Mesendoderm (in vitro differentiated cells): ENCODE measurements at regions not wholly inside any gene's neighbourhood (a gene's known extent, or its start where the extent isn't known, plus 50 kb on each side); places are given as distances from the start of the nearest gene placed in this dataset.

Source experiments
- DNase-seq: peaks from one replicate; pipeline ENCODE4 v3.0.0; 2013
- H2AK5ac ChIP-seq: 2 replicates; pipeline ENCODE4 v1.6.1; 2013; ENCODE audit warnings: low read length, inconsistent platforms
- H2BK120ac ChIP-seq: 2 replicates; pipeline ENCODE4 v1.6.1; 2013; ENCODE audit warnings: low read depth, mild to moderate bottlenecking, low read length, moderate library complexity, mixed read lengths
- H2BK15ac ChIP-seq: replicated peaks from 2 replicates; pipeline ENCODE4 v1.6.1; 2013; ENCODE audit warnings: low read depth, mild to moderate bottlenecking, moderate library complexity
- H2BK5ac ChIP-seq: 2 replicates; pipeline ENCODE4 v1.6.1; 2013; ENCODE audit warnings: low read length, inconsistent platforms
- H3K18ac ChIP-seq: 2 replicates; pipeline ENCODE4 v1.6.1; 2013; ENCODE audit warnings: mild to moderate bottlenecking, low read length, mixed read lengths
- H3K23ac ChIP-seq: one replicate; pipeline ENCODE4 v1.6.1; 2013; ENCODE audit warnings: low read length
- H3K27ac ChIP-seq: 2 replicates; pipeline ENCODE4 v1.5.1; 2013; ENCODE audit warnings: low read depth, mild to moderate bottlenecking, inconsistent platforms, low read length, moderate library complexity
- H3K27me3 ChIP-seq: 2 replicates; pipeline ENCODE4 v1.6.1; 2013; ENCODE audit warnings: low read length, control low read depth, mild to moderate bottlenecking, inconsistent platforms; ENCODE audit not compliant: insufficient read depth, poor library complexity
- H3K36me3 ChIP-seq: 2 replicates; pipeline ENCODE4 v1.6.1; 2013; ENCODE audit warnings: low read length, inconsistent platforms; ENCODE audit not compliant: control insufficient read depth, insufficient read depth
- H3K4ac ChIP-seq: one replicate; pipeline ENCODE4 v1.6.1; 2013; ENCODE audit warnings: low read depth, mild to moderate bottlenecking, low read length, moderate library complexity
- H3K4me1 ChIP-seq: 2 replicates; pipeline ENCODE4 v1.6.1; 2013; ENCODE audit warnings: low read depth, low read length, inconsistent platforms; ENCODE audit not compliant: control insufficient read depth
- H3K4me2 ChIP-seq: 2 replicates; pipeline ENCODE4 v1.6.1; 2013; ENCODE audit warnings: low read length
- H3K4me3 ChIP-seq: 2 replicates; pipeline ENCODE4 v1.5.1; 2013; ENCODE audit warnings: mild to moderate bottlenecking, low read length
- H3K56ac ChIP-seq: one replicate; pipeline ENCODE4 v1.6.1; 2013; ENCODE audit warnings: low read length
- H3K79me1 ChIP-seq: 2 replicates; pipeline ENCODE4 v1.6.1; 2013; ENCODE audit warnings: low read length, inconsistent platforms
- H3K79me2 ChIP-seq: 2 replicates; pipeline ENCODE4 v1.6.1; 2013; ENCODE audit warnings: mild to moderate bottlenecking, low read length; ENCODE audit not compliant: control insufficient read depth, insufficient read depth
- H3K9ac ChIP-seq: 2 replicates; pipeline ENCODE4 v1.6.1; 2013; ENCODE audit warnings: low read length, inconsistent platforms
- H4K5ac ChIP-seq: one replicate; pipeline ENCODE4 v1.6.1; 2013; ENCODE audit warnings: low read length
- H4K8ac ChIP-seq: one replicate; pipeline ENCODE4 v1.6.1; 2013; ENCODE audit warnings: low read depth, mild to moderate bottlenecking, control low read depth, low read length, moderate library complexity
- WGBS: extraction: QIAGEN DNeasy Blood & Tissue Kit; methylation state at CpG from one replicate; pipeline ENCODE4 v1.1.7; 2013; ENCODE audit warnings: low lambda C conversion rate, missing lambda C conversion rate; ENCODE audit not compliant: insufficient coverage; ENCODE audit errors: extremely low coverage; 5-methylcytosine and 5-hydroxymethylcytosine counted together

GRCh38 chr12:4178424-4179170, 95.0 kb upstream of the CCND2 start:
- no peaks in the 10 kb centered on the region for H3K79me2 ChIP-seq
- no peak overlapping the region for H2AK5ac ChIP-seq
- H3K4me1 ChIP-seq: no peaks in the 10 kb centered on the region
- H2BK5ac ChIP-seq: no peak overlapping the region
- WGBS: no CpG with 5 or more reads among the region's 4 CpGs
- no peak overlapping the region for H2BK15ac ChIP-seq
- H3K18ac ChIP-seq: no peak overlapping the region
- no peaks in the 10 kb centered on the region for H3K27me3 ChIP-seq
- H3K9ac ChIP-seq: no peak overlapping the region
- no peak overlapping the region for H3K4me3 ChIP-seq
- no peak overlapping the region for H3K4me2 ChIP-seq
- no peak overlapping the region for H3K27ac ChIP-seq
- no peak overlapping the region for H3K4ac ChIP-seq
- no peak overlapping the region for H3K56ac ChIP-seq
- no peak overlapping the region for H2BK120ac ChIP-seq
- no peaks in the 10 kb centered on the region for H3K36me3 ChIP-seq
- H4K5ac ChIP-seq: no peak overlapping the region
- no peaks in the 10 kb centered on the region for H3K79me1 ChIP-seq
- DNase-seq: no peak
- no peak overlapping the region for H4K8ac ChIP-seq
- no peak overlapping the region for H3K23ac ChIP-seq

- Histone ChIP-seq H3K4ac (no peak overlapping the region), H3K9ac (no peak overlapping the region), H3K4me1 (no peaks in the 10 kb centered on the region), H3K18ac (no peak overlapping the region), H4K5ac (no peak overlapping the region), H3K36me3 (no peaks in the 10 kb centered on the region), H3K79me2 (no peaks in the 10 kb centered on the region), H3K4me2 (no peak overlapping the region), H3K4me3 (no peak overlapping the region), H3K56ac (no peak overlapping the region), H3K79me1 (no peaks in the 10 kb centered on the region), H3K27me3 (no peaks in the 10 kb centered on the region), H3K23ac (no peak overlapping the region), H2AK5ac (no peak overlapping the region), H3K27ac (no peak overlapping the region), H4K8ac (no peak overlapping the region), H2BK120ac (no peak overlapping the region), H2BK15ac (no peak overlapping the region), H2BK5ac (no peak overlapping the region)
- no CpG with 5 or more reads among the region's 2 CpGs for WGBS
- DNase-seq: no peak
Observed at GRCh38 chr12:4177262-4177661, 96.3 kb upstream of the CCND2 start.

GRCh38 chr12:4176168-4176567, 97.4 kb upstream of the CCND2 start:
- no peak overlapping the region for H4K8ac ChIP-seq
- H2AK5ac ChIP-seq: no peak overlapping the region
- no peaks in the 10 kb centered on the region for H3K36me3 ChIP-seq
- no peak overlapping the region for H3K56ac ChIP-seq
- no peak overlapping the region for H3K27ac ChIP-seq
- H3K23ac ChIP-seq: no peak overlapping the region
- H2BK120ac ChIP-seq: no peak overlapping the region
- no peak for DNase-seq
- no peaks in the 10 kb centered on the region for H3K27me3 ChIP-seq
- H3K79me2 ChIP-seq: no peaks in the 10 kb centered on the region
- H2BK15ac ChIP-seq: no peak overlapping the region
- no peak overlapping the region for H3K9ac ChIP-seq
- no peak overlapping the region for H3K4me2 ChIP-seq
- H3K4me3 ChIP-seq: no peak overlapping the region
- H2BK5ac ChIP-seq: no peak overlapping the region
- no peaks in the 10 kb centered on the region for H3K79me1 ChIP-seq
- no peaks in the 10 kb centered on the region for H3K4me1 ChIP-seq
- H3K4ac ChIP-seq: no peak overlapping the region
- H3K18ac ChIP-seq: no peak overlapping the region
- H4K5ac ChIP-seq: no peak overlapping the region

- Histone ChIP-seq H3K9ac (no peak overlapping the region), H3K27ac (no peak overlapping the region), H3K79me2 (no peaks in the 10 kb centered on the region), H3K27me3 (no peaks in the 10 kb centered on the region), H3K4me2 (no peak overlapping the region), H2AK5ac (no peak overlapping the region), H3K4me1 (no peaks in the 10 kb centered on the region), H4K8ac (no peak overlapping the region), H3K23ac (no peak overlapping the region), H3K18ac (no peak overlapping the region), H3K4me3 (no peak overlapping the region), H3K4ac (no peak overlapping the region), H2BK120ac (no peak overlapping the region), H4K5ac (no peak overlapping the region), H3K56ac (no peak overlapping the region), H2BK5ac (no peak overlapping the region), H2BK15ac (no peak overlapping the region), H3K79me1 (no peaks in the 10 kb centered on the region), H3K36me3 (no peaks in the 10 kb centered on the region)
- no CpG with 5 or more reads among the region's 3 CpGs for WGBS
- no peak for DNase-seq
Observed at GRCh38 chr12:4174417-4174816, 99.1 kb upstream of the CCND2 start.

GRCh38 chr12:4172999-4173398, 100.6 kb upstream of the CCND2 start:
- H3K27ac ChIP-seq: no peak overlapping the region
- no peaks in the 10 kb centered on the region for H3K36me3 ChIP-seq
- no peak for DNase-seq

GRCh38 chr12:4171742-4172141, 101.8 kb upstream of the CCND2 start:
- H3K9ac ChIP-seq: no peak overlapping the region
- no peak overlapping the region for H3K23ac ChIP-seq
- H3K27me3 ChIP-seq: no peaks in the 10 kb centered on the region
- H4K8ac ChIP-seq: no peak overlapping the region
- no peak for DNase-seq
- H3K4me1 ChIP-seq: peaks cover 8% of the 10 kb centered on the region
- H3K18ac ChIP-seq: no peak overlapping the region
- H3K4ac ChIP-seq: no peak overlapping the region
- no peak overlapping the region for H2AK5ac ChIP-seq
- H4K5ac ChIP-seq: no peak overlapping the region
- WGBS: no CpG with 5 or more reads among the region's 3 CpGs
- no peaks in the 10 kb centered on the region for H3K36me3 ChIP-seq
- H2BK120ac ChIP-seq: no peak overlapping the region
- no peaks in the 10 kb centered on the region for H3K79me2 ChIP-seq
- H3K79me1 ChIP-seq: no peaks in the 10 kb centered on the region
- no peak overlapping the region for H2BK15ac ChIP-seq
- H2BK5ac ChIP-seq: no peak overlapping the region
- no peak overlapping the region for H3K4me2 ChIP-seq
- no peak overlapping the region for H3K56ac ChIP-seq
- H3K4me3 ChIP-seq: no peak overlapping the region
- H3K27ac ChIP-seq: no peak overlapping the region

More at GRCh38 chr12:4172999-4173398, 100.6 kb upstream of the CCND2 start:
- Histone ChIP-seq H3K4me2 (no peak overlapping the region), H3K23ac (no peak overlapping the region), H3K56ac (no peak overlapping the region), H3K4ac (no peak overlapping the region), H3K79me2 (no peaks in the 10 kb centered on the region), H2AK5ac (no peak overlapping the region), H4K8ac (no peak overlapping the region), H3K9ac (no peak overlapping the region), H3K18ac (no peak overlapping the region), H3K4me1 (peaks cover 5% of the 10 kb centered on the region), H3K4me3 (no peak overlapping the region), H2BK5ac (no peak overlapping the region), H3K27me3 (no peaks in the 10 kb centered on the region), H2BK120ac (no peak overlapping the region), H4K5ac (no peak overlapping the region), H2BK15ac (no peak overlapping the region), H3K79me1 (no peaks in the 10 kb centered on the region)
- no CpG with 5 or more reads among the region's 4 CpGs for WGBS
